Memory B cell (primary cell): ENCODE measurements at regions not wholly inside any gene's neighbourhood (a gene's known extent, or its start where the extent isn't known, plus 50 kb on each side); places are given as distances from the start of the nearest gene placed in this dataset.

Experiments
- ATAC-seq: fragments of 150-1000 bp; cut with Tn5 transposase; 2 replicates; pipeline ENCODE4 v1.10.0; 2021; ENCODE audit warnings: low read depth, mild to moderate bottlenecking, moderate library complexity
- DNase-seq, 2 donors: peaks; one replicate each; pipeline ENCODE4 v3.0.0; 2022; ENCODE audit warnings: low spot score in 2 of 2
- H3K27ac Mint-ChIP-seq: one replicate; pipeline ENCODE4 v1.8.0; 2022; ENCODE audit warnings: mild to moderate bottlenecking, moderate library complexity, mixed read lengths
- H3K27me3 Mint-ChIP-seq: one replicate; pipeline ENCODE4 v1.8.0; 2022; ENCODE audit warnings: mixed read lengths
- H3K36me3 Mint-ChIP-seq: one replicate; pipeline ENCODE4 v1.8.0; 2022; ENCODE audit warnings: mild to moderate bottlenecking, mixed read lengths
- H3K4me1 Mint-ChIP-seq: one replicate; pipeline ENCODE4 v1.8.0; 2022; ENCODE audit warnings: mixed read lengths
- H3K4me3 Mint-ChIP-seq: one replicate; pipeline ENCODE4 v1.8.0; 2022; ENCODE audit warnings: mild to moderate bottlenecking, moderate library complexity, mixed read lengths
- H3K9me3 Mint-ChIP-seq: one replicate; pipeline ENCODE4 v1.8.0; 2022; ENCODE audit warnings: mixed read lengths

DNA sequence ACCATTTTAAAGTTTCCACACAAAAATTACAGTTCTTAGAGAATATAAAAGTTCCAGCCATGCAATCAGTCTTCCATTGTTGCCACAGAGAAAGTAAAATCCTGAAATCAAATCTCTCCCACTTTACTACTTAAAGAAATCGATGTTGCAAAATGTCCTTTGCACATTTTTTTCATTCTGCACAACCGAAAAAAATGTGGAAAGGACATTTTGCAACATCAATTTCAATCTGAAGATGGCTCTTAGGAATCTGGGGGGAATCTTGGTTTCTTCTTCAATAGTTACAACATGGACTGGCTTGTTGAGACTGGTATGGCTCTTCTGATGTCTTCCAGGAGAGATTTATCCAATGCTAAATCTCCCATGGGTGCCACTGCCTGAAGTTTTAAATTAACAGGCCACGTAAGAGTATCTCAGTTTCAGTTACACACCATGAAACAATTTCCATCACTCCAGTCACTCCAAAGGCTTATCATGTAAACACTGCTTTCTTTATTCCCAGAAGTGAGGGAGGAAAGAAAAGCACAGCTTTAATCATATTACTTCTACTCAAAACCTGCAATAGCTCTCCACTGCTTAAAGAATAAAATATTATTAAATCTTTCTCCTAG, 55.8 kb upstream of the CTNNB1 start:
- peaks cover 6% of the 10 kb centered on the region for H3K36me3 Mint-ChIP-seq
- H3K4me1 Mint-ChIP-seq: no peaks in the 10 kb centered on the region
- no peak overlapping the region for H3K4me3 Mint-ChIP-seq
- ATAC-seq: no peak
- no peak overlapping the region for H3K27ac Mint-ChIP-seq
- H3K27me3 Mint-ChIP-seq: peaks cover 7% of the 10 kb centered on the region
- DNase-seq: no peak
- H3K9me3 Mint-ChIP-seq: peaks cover 10% of the 10 kb centered on the region

- ATAC-seq: no peak
Observed at GRCh38 chr3:41144631-41145030, 54.7 kb upstream of the CTNNB1 start.

DNA sequence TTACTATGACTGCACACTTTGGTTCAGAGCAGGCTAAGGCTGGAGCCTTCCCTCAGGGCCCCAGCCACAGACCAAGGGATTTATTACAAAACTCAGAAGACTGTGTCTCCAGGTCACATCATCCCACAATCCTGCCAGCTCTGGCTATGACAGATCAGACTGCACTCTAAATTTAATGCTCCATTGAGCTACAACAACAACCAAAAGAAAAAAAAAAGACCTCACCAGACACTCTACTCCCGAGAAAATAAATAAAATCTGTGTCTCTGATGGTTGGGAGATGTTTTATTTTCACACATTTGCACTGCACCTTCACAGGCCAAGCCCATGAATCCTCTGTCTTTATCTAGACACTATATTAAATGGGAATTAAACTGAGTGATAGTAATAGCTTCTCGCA, 50.8 kb upstream of the CTNNB1 start:
- peaks cover 10% of the 10 kb centered on the region for H3K9me3 Mint-ChIP-seq
- ATAC-seq (no peak), DNase-seq (no peak)
- no peaks in the 10 kb centered on the region for H3K4me1 Mint-ChIP-seq
- peaks cover 9% of the 10 kb centered on the region for H3K27me3 Mint-ChIP-seq
- no peak overlapping the region for H3K27ac Mint-ChIP-seq
- H3K4me3 Mint-ChIP-seq: no peak overlapping the region
- H3K36me3 Mint-ChIP-seq: peaks cover 6% of the 10 kb centered on the region

More at GRCh38 chr3:41144631-41145030, 54.7 kb upstream of the CTNNB1 start:
- peaks cover 12% of the 10 kb centered on the region for H3K27me3 Mint-ChIP-seq
- H3K9me3 Mint-ChIP-seq: peaks cover 10% of the 10 kb centered on the region
- no peak overlapping the region for H3K4me3 Mint-ChIP-seq
- H3K36me3 Mint-ChIP-seq: peaks cover 6% of the 10 kb centered on the region
- no peak overlapping the region for H3K27ac Mint-ChIP-seq
- H3K4me1 Mint-ChIP-seq: no peaks in the 10 kb centered on the region
- DNase-seq: no peak

GRCh38 chr3:41148901-41149300, 50.4 kb upstream of the CTNNB1 start:
- Mint-ChIP-seq H3K27ac (no peak overlapping the region), H3K4me3 (no peak overlapping the region), H3K27me3 (peaks cover 9% of the 10 kb centered on the region), H3K4me1 (no peaks in the 10 kb centered on the region), H3K9me3 (peaks cover 10% of the 10 kb centered on the region), H3K36me3 (peaks cover 6% of the 10 kb centered on the region)
- DNase-seq: no peak
- ATAC-seq: no peak
